GM10266 (cell line): ENCODE measurements at regions not wholly inside any gene's neighbourhood (a gene's known extent, or its start where the extent isn't known, plus 50 kb on each side); places are given as distances from the start of the nearest gene placed in this dataset.

Source experiments
- DNase-seq: peaks from one replicate; pipeline ENCODE4 v3.0.0; 2012; ENCODE audit errors: extremely low spot score
- TF ChIP-seq, protein P1 (sequence below): IDR thresholded peaks from 2 replicates; pipeline ENCODE4 v1.5.1; 2012; ENCODE audit warnings: mild to moderate bottlenecking, low read depth; ENCODE audit not compliant: control insufficient read depth, insufficient read depth; ENCODE audit errors: missing control alignments

DNA sequence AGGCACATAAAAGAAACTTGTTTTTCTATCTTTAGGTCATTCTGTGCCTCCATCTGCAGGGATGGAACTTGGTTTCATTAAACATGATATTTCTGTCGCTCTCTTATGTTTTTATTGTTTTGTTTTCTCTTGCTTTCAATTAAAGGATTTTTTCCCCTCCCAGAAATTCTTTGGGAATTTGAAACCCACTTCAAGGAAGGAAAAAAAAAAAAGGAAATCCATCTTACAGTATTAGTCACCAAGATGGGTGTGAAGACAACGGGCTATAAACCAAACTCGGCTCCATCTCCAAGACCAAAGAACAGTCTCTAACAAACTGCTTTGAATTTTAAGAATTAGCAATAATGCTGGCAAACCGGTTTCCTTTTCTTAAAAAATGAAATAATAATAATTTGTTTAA is 244.1 kb downstream of the BCL11A start:
- DNase-seq = no peak
- TF ChIP-seq, protein P1, sequence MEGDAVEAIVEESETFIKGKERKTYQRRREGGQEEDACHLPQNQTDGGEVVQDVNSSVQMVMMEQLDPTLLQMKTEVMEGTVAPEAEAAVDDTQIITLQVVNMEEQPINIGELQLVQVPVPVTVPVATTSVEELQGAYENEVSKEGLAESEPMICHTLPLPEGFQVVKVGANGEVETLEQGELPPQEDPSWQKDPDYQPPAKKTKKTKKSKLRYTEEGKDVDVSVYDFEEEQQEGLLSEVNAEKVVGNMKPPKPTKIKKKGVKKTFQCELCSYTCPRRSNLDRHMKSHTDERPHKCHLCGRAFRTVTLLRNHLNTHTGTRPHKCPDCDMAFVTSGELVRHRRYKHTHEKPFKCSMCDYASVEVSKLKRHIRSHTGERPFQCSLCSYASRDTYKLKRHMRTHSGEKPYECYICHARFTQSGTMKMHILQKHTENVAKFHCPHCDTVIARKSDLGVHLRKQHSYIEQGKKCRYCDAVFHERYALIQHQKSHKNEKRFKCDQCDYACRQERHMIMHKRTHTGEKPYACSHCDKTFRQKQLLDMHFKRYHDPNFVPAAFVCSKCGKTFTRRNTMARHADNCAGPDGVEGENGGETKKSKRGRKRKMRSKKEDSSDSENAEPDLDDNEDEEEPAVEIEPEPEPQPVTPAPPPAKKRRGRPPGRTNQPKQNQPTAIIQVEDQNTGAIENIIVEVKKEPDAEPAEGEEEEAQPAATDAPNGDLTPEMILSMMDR = no peak

DNA sequence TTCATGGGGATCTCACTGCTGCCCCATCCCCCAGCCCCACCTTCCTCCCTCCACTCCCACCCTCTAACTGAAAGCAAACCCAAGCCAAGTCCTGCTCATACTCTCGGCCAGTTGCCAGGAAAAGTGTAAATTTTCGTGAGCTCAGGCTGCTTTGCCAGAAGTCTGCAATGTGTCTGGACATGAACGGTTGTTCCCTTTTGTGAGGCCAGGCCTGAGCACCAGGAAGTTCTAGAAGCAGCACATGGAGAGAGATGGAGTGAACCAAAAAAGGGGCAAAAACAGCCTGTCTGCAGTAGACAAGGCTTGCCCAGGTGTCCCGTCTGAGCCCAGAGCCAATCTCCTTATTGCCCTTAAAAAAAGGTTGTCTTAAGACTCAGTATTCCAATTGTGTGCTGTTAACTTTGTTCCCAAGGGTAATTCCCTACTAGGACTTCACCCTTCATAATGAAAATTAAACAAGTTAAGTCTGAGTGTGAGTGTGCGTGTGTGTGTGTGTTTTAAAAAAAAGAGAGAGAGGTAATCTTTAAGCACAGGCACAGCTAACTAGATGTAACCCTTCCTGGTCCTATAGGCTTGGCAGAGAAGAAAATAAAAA is 247.1 kb downstream of the BCL11A start:
- DNase-seq = no peak
- TF ChIP-seq, protein P1 = no peak

DNA sequence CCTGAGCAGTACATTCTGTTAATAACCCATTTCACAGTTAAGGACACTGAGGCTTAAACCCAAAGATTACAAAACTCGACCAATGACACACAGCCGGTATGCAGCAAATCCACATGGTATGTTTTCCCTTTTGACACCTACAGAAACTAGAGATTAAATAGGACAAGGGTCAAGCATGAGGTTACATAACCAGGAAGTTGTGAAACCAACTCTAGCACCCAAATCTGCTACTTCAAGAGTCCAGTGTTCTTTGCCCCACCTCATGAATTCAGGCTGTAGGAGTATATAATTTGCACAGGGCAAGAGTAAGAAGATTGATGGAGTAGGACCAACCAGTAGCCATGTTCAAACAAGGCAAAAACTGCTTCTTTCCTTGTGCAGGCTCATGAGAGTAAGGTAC is 249.8 kb downstream of the BCL11A start:
- TF ChIP-seq, protein P1 = no peak

DNA sequence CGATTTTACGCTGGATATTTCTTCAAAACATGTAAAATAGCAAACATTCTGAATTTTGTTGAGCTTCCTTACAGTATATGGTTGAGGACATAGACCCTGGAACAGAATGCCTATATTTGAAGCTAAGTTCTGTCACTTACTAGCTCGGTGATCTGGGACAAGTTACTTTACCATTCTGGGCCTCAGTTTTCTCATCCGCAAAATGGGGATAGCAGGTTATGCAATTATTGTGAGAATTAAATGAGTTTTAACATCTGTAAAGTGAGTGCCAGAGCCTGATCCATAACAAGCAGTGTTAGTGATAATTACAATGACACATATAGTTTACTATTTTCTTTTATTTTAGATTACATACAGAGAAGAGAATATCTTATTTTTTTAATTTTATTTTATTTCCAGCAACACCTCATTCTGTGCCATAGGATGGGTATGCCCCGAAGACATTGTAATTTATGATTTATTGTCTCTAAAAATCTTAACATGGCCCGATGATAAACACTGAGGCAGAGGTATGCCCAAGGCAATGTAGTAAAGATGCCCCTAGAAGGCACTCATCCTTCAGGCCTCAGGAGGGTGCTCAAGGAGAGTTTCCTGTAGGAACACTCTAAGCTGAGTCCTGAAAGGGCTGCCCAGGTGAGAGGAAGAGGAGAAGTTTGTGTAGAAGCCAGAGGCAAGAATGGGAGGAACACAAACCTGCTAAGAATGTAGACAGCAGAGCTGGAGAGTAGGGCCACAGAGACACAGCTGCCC is 250.9 kb downstream of the BCL11A start:
- TF ChIP-seq, protein P1 = peak; percentile 1

More for the DNA sequence above, 249.8 kb downstream of the BCL11A start:
- DNase-seq = no peak

DNA sequence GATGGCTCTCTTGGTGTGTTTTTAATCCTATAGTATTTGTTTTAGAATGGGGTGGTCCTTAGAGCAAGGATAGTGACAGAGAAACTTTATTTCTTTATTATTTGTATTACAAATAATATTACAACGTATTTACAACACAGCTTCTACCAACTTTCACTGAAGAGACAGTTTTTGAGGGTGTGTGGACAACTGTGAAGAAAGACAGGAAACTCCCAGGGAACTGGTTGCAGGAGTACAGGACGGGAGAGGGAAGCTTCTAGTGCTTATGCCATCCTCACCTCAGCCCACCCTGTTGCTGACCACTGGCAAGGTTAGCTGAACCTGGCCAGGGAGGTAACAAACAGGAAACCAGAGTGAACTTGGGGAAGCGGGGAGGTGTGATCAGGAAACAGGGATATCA is 251.7 kb downstream of the BCL11A start:
- TF ChIP-seq, protein P1 = no peak
- DNase-seq = no peak

More for the DNA sequence above, 250.9 kb downstream of the BCL11A start:
- no peak for DNase-seq

DNA sequence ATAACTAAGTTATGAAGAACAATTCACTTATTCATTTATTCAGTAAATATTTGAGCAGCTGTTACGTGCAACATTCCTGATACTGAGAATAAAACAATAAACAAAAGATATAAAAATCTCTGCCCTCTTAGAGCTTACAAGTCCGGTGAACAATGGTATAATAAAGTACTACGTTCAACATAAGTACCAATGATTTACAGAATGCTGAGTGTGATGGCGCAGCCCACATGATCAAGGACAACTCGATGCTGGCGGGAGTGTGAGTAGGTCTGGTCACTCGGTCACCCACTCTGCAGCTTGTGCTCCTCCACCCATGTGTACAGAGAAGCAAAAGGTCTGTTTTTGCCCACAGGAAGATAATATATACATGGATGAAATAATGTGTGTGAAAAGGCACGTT is 254.3 kb downstream of the BCL11A start:
- TF ChIP-seq, protein P1 = no peak
- no peak for DNase-seq
